Neural cell (in vitro differentiated cells): ENCODE measurements at regions not wholly inside any gene's neighbourhood (a gene's known extent, or its start where the extent isn't known, plus 50 kb on each side); places are given as distances from the start of the nearest gene placed in this dataset.

ENCODE experiments used
- H2AFZ ChIP-seq: fragments of 200-600, 300-800 bp; sonication (generic), shearing (Covaris generic); 2 replicates; pipeline ENCODE4 v1.6.0; 2014; ENCODE audit warnings: low read depth, mild to moderate bottlenecking, antibody characterized with exemption, low read length, moderate library complexity
- H3F3A ChIP-seq: fragments of 200-600 bp; shearing (Covaris generic); 2 replicates; pipeline ENCODE4 v1.6.1; 2016; ENCODE audit warnings: mild to moderate bottlenecking, moderate library complexity, mixed read lengths, antibody characterized with exemption, low read length; ENCODE audit not compliant: insufficient read depth, poor library complexity, severe bottlenecking
- H3K27ac ChIP-seq: fragments of 200-600, 300-800 bp; sonication (generic), shearing (Covaris generic); 2 replicates; pipeline ENCODE4 v1.5.1; 2014; ENCODE audit warnings: mild to moderate bottlenecking, low read length, moderate library complexity
- H3K27me3 ChIP-seq: fragments of 300-800, 200-600 bp; sonication (generic), shearing (Covaris generic); 2 replicates; pipeline ENCODE4 v1.6.0; 2014; ENCODE audit warnings: mild to moderate bottlenecking, low read depth, low read length, moderate library complexity; ENCODE audit not compliant: insufficient read depth
- H3K36me3 ChIP-seq: fragments of 300-800, 200-600 bp; sonication (generic), shearing (Covaris generic); 2 replicates; pipeline ENCODE4 v1.5.1; 2014; ENCODE audit warnings: mild to moderate bottlenecking, antibody characterized with exemption, low read length, moderate library complexity; ENCODE audit not compliant: insufficient read depth
- H3K4me2 ChIP-seq: fragments of 300-800, 200-600 bp; sonication (generic), shearing (Covaris generic); 2 replicates; pipeline ENCODE4 v1.6.0; 2014; ENCODE audit warnings: mild to moderate bottlenecking, low read length
- H3K4me3 ChIP-seq: fragments of 300-800, 200-600 bp; sonication (generic), shearing (Covaris generic); 2 replicates; pipeline ENCODE4 v1.5.1; 2014; ENCODE audit warnings: mild to moderate bottlenecking, low read length, moderate library complexity
- H3K79me2 ChIP-seq: fragments of 200-600 bp; shearing (Covaris generic); replicated peaks from 2 replicates; pipeline ENCODE4 v1.6.0; 2014; ENCODE audit warnings: mild to moderate bottlenecking, low read length, moderate library complexity; ENCODE audit not compliant: insufficient read depth
- H3K9ac ChIP-seq: fragments of 300-800, 200-600 bp; sonication (generic), shearing (Covaris generic); 2 replicates; pipeline ENCODE4 v1.6.1; 2016; ENCODE audit warnings: mild to moderate bottlenecking, low read length, mixed read lengths
- H3K9me2 ChIP-seq: fragments of 200-600 bp; shearing (Covaris generic); 2 replicates; pipeline ENCODE4 v1.6.1; 2016; ENCODE audit warnings: mild to moderate bottlenecking, low read length, mixed read lengths; ENCODE audit not compliant: insufficient read depth
- H3K9me3 ChIP-seq: fragments of 200-600, 300-800 bp; sonication (generic), shearing (Covaris generic); 2 replicates; pipeline ENCODE4 v1.6.1; 2016; ENCODE audit warnings: mild to moderate bottlenecking, mixed run types, low read length, moderate library complexity, mixed read lengths
- H4K20me1 ChIP-seq: fragments of 200-600 bp; shearing (Covaris generic); 2 replicates; pipeline ENCODE4 v1.6.1; 2016; ENCODE audit warnings: mild to moderate bottlenecking, mixed run types; ENCODE audit not compliant: insufficient read depth
- EP300 ChIP-seq: fragments of 450-650 bp; conservative IDR thresholded peaks from 2 replicates; pipeline ENCODE4 v1.6.1; 2014; ENCODE audit warnings: antibody characterized with exemption, mild to moderate bottlenecking, moderate library complexity; ENCODE audit not compliant: poor library complexity, severe bottlenecking
- EZH2 ChIP-seq: fragments of 200-600, 300-800 bp; shearing (Covaris generic), sonication (generic); IDR thresholded peaks from 2 replicates; pipeline ENCODE4 v1.6.1; 2014; ENCODE audit warnings: antibody characterized with exemption, low read length, borderline replicate concordance, mild to moderate bottlenecking; ENCODE audit not compliant: insufficient read depth, poor library complexity, severe bottlenecking
- MXI1 ChIP-seq: fragments of 450-650 bp; conservative IDR thresholded peaks from 2 replicates; pipeline ENCODE4 v1.6.1; 2014; ENCODE audit warnings: antibody characterized with exemption, mild to moderate bottlenecking; ENCODE audit not compliant: poor library complexity, severe bottlenecking
- POLR2AphosphoS5 ChIP-seq: IDR thresholded peaks from 2 replicates; pipeline ENCODE4 v1.6.1; 2012
- RAD21 ChIP-seq: fragments of 450-650 bp; conservative IDR thresholded peaks from 2 replicates; pipeline ENCODE4 v1.6.1; 2014; ENCODE audit warnings: antibody characterized with exemption, mild to moderate bottlenecking, moderate library complexity
- SMC3 ChIP-seq: fragments of 450-650 bp; conservative IDR thresholded peaks from 2 replicates; pipeline ENCODE4 v1.6.1; 2014; ENCODE audit warnings: antibody characterized with exemption, mild to moderate bottlenecking, moderate library complexity; ENCODE audit not compliant: poor library complexity
- TAF1 ChIP-seq: IDR thresholded peaks from 2 replicates; pipeline ENCODE4 v1.6.1; 2012; ENCODE audit warnings: low read depth
- TF ChIP-seq, protein P1 (sequence below): fragments of 450-650 bp; IDR thresholded peaks from 2 replicates; pipeline ENCODE4 v1.5.1; 2014; ENCODE audit warnings: antibody characterized with exemption, mild to moderate bottlenecking, moderate library complexity; ENCODE audit not compliant: poor library complexity, severe bottlenecking
- TF ChIP-seq, protein P2 (sequence below): IDR thresholded peaks from 2 replicates; pipeline ENCODE4 v1.6.1; 2012; ENCODE audit warnings: borderline replicate concordance

DNA sequence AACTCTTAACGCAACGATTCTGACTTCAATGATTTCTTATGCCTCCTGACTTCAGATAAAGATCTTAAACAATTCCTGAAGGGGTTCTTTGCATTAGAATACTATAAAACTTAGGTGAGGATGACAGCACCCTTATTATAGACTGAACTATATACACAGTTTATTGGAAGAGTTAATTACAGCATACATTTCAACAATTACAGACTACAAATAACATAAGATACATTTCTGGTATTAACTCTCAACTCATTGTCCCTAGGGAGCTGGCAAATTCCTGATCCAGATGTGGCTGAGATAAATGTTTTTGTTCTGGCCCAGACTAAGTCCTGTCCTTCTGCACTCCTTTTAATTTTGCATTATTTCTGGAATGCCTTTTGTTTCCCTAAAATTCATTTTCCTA is 155.5 kb upstream of the TMC3 start:
- Histone ChIP-seq H3K4me3 (no peak overlapping the region), H4K20me1 (no peaks in the 10 kb centered on the region), H3K4me2 (no peak overlapping the region), H3K79me2 (no peaks in the 10 kb centered on the region), H3K9me3 (no peaks in the 10 kb centered on the region), H3K9me2 (no peaks in the 10 kb centered on the region), H3K27me3 (no peaks in the 10 kb centered on the region), H3K27ac (no peak overlapping the region), H3F3A (no peaks in the 10 kb centered on the region), H2AFZ (no peak overlapping the region), H3K9ac (no peak overlapping the region), H3K36me3 (no peaks in the 10 kb centered on the region)
- TF ChIP-seq EP300 (no peak), MXI1 (no peak), RAD21 (no peak), TAF1 (no peak), POLR2AphosphoS5 (no peak), EZH2 (no peak), SMC3 (no peak)
- TF ChIP-seq, protein P1, sequence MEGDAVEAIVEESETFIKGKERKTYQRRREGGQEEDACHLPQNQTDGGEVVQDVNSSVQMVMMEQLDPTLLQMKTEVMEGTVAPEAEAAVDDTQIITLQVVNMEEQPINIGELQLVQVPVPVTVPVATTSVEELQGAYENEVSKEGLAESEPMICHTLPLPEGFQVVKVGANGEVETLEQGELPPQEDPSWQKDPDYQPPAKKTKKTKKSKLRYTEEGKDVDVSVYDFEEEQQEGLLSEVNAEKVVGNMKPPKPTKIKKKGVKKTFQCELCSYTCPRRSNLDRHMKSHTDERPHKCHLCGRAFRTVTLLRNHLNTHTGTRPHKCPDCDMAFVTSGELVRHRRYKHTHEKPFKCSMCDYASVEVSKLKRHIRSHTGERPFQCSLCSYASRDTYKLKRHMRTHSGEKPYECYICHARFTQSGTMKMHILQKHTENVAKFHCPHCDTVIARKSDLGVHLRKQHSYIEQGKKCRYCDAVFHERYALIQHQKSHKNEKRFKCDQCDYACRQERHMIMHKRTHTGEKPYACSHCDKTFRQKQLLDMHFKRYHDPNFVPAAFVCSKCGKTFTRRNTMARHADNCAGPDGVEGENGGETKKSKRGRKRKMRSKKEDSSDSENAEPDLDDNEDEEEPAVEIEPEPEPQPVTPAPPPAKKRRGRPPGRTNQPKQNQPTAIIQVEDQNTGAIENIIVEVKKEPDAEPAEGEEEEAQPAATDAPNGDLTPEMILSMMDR = no peak
- TF ChIP-seq, protein P2, sequence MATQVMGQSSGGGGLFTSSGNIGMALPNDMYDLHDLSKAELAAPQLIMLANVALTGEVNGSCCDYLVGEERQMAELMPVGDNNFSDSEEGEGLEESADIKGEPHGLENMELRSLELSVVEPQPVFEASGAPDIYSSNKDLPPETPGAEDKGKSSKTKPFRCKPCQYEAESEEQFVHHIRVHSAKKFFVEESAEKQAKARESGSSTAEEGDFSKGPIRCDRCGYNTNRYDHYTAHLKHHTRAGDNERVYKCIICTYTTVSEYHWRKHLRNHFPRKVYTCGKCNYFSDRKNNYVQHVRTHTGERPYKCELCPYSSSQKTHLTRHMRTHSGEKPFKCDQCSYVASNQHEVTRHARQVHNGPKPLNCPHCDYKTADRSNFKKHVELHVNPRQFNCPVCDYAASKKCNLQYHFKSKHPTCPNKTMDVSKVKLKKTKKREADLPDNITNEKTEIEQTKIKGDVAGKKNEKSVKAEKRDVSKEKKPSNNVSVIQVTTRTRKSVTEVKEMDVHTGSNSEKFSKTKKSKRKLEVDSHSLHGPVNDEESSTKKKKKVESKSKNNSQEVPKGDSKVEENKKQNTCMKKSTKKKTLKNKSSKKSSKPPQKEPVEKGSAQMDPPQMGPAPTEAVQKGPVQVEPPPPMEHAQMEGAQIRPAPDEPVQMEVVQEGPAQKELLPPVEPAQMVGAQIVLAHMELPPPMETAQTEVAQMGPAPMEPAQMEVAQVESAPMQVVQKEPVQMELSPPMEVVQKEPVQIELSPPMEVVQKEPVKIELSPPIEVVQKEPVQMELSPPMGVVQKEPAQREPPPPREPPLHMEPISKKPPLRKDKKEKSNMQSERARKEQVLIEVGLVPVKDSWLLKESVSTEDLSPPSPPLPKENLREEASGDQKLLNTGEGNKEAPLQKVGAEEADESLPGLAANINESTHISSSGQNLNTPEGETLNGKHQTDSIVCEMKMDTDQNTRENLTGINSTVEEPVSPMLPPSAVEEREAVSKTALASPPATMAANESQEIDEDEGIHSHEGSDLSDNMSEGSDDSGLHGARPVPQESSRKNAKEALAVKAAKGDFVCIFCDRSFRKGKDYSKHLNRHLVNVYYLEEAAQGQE = no peak

DNA sequence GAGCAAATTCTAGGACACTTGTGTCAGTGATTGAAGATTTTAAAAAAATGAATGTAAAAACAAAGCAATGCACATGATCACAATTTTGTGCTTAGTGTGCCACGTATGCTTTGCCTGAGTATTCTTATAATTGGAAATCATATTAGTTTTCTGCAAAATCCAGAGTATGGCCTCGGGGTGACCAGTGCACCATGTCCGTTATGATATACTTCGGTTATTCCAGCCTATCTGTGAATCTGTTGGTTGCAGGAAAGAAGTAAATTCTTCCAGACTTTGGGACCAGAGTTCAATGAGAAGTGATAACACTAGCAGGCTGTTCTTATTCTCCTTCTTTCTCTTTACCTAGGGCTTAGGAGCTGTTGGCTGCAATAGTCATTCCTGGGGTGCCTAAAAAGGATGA is 152.0 kb upstream of the TMC3 start:
- no peaks in the 10 kb centered on the region for H3K27me3 ChIP-seq
- no peaks in the 10 kb centered on the region for H4K20me1 ChIP-seq
- no peak overlapping the region for H3K4me2 ChIP-seq
- no peak overlapping the region for H3K9ac ChIP-seq
- no peaks in the 10 kb centered on the region for H3F3A ChIP-seq
- TF ChIP-seq POLR2AphosphoS5 (no peak), EZH2 (no peak), MXI1 (no peak), EP300 (no peak), SMC3 (no peak), TAF1 (no peak), RAD21 (no peak)
- TF ChIP-seq, protein P2 = no peak
- TF ChIP-seq, protein P1 = no peak
- H2AFZ ChIP-seq = no peak overlapping the region
- H3K79me2 ChIP-seq = no peaks in the 10 kb centered on the region
- no peak overlapping the region for H3K4me3 ChIP-seq
- H3K36me3 ChIP-seq = no peaks in the 10 kb centered on the region
- H3K9me2 ChIP-seq = no peaks in the 10 kb centered on the region
- H3K9me3 ChIP-seq = no peaks in the 10 kb centered on the region
- H3K27ac ChIP-seq = no peak overlapping the region
